A673 (cell line): ENCODE measurements at regions not wholly inside any gene's neighbourhood (a gene's known extent, or its start where the extent isn't known, plus 50 kb on each side); places are given as distances from the start of the nearest gene placed in this dataset.
"Not testable (repeated sequence)": the region's sequence is repeated elsewhere in the genome, so short reads cannot be mapped to it uniquely, and the experiment has no call there.

Experiments
- EZH2 ChIP-seq: fragments of 200-600 bp; sonication (generic); IDR thresholded peaks from 2 replicates; pipeline ENCODE4 v1.6.1; 2017; ENCODE audit warnings: borderline replicate concordance, low read depth, mild to moderate bottlenecking, mixed read lengths, antibody characterized with exemption, low read length; ENCODE audit not compliant: poor library complexity, severe bottlenecking
- TF ChIP-seq, protein P1 (sequence below): fragments of 300-800, 200-600 bp; sonication (generic); conservative IDR thresholded peaks from 2 replicates; pipeline ENCODE4 v1.5.1; 2017; ENCODE audit warnings: low read depth, mild to moderate bottlenecking, antibody characterized with exemption, low read length, moderate library complexity, mixed read lengths

DNA sequence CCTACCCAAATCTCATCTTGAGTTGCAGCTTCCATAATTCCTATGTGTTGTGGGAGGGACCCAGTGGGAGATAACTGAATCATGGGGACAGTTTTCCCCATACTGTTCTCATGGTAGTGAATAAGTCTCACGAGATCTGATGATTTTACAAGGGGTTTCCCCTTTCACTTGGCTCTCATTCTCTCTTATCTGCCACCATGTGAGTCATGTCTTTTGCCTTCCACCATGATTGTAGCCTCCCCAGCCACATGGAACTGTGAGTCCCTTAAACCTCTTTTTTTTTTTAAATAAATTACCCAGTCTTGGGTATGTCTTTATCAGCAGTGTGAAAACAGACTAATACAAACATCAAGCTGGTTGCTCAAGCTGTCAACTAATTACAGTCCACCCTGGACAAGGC, 149.6 kb upstream of the PDE1C start:
- TF ChIP-seq, protein P1, sequence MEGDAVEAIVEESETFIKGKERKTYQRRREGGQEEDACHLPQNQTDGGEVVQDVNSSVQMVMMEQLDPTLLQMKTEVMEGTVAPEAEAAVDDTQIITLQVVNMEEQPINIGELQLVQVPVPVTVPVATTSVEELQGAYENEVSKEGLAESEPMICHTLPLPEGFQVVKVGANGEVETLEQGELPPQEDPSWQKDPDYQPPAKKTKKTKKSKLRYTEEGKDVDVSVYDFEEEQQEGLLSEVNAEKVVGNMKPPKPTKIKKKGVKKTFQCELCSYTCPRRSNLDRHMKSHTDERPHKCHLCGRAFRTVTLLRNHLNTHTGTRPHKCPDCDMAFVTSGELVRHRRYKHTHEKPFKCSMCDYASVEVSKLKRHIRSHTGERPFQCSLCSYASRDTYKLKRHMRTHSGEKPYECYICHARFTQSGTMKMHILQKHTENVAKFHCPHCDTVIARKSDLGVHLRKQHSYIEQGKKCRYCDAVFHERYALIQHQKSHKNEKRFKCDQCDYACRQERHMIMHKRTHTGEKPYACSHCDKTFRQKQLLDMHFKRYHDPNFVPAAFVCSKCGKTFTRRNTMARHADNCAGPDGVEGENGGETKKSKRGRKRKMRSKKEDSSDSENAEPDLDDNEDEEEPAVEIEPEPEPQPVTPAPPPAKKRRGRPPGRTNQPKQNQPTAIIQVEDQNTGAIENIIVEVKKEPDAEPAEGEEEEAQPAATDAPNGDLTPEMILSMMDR = not testable (repeated sequence)
- TF ChIP-seq EZH2 = not testable (repeated sequence)
